GM12878 (cell line): ENCODE measurements at regions not wholly inside any gene's neighbourhood (a gene's known extent, or its start where the extent isn't known, plus 50 kb on each side); places are given as distances from the start of the nearest gene placed in this dataset.

Experiments
- HDAC2 ChIP-seq: fragments of 200-600 bp; sonication (generic); IDR thresholded peaks from 2 replicates; pipeline ENCODE4 v1.6.1; 2017
- JUNB ChIP-seq: IDR thresholded peaks from 2 replicates; pipeline ENCODE4 v1.6.1; 2016; ENCODE audit warnings: antibody characterized with exemption, mild to moderate bottlenecking
- PAX5 ChIP-seq: IDR thresholded peaks from 2 replicates; pipeline ENCODE4 v1.6.1; 2011; ENCODE audit warnings: low read depth, low read length, borderline replicate concordance
- POLR2AphosphoS5 ChIP-seq: IDR thresholded peaks from 2 replicates; pipeline ENCODE4 v1.6.1; 2011; ENCODE audit warnings: mild to moderate bottlenecking, low read length, inconsistent platforms
- SIN3A ChIP-seq: IDR thresholded peaks from 2 replicates; pipeline ENCODE4 v1.6.1; 2012; ENCODE audit warnings: low read depth, low read length, improper control_type of control experiment
- STAT3 ChIP-seq: IDR thresholded peaks from 2 replicates; pipeline ENCODE4 v1.6.1; 2011; ENCODE audit warnings: low read depth, low read length, improper control_type of control experiment
- TARDBP ChIP-seq: IDR thresholded peaks from 2 replicates; pipeline ENCODE4 v1.6.1; 2016; ENCODE audit warnings: borderline replicate concordance
- TF ChIP-seq, protein P1 (sequence below), 3 experiments: IDR thresholded peaks in 2 of 3; conservative IDR thresholded peaks in 1 of 3; 2 replicates each; pipeline ENCODE4 v1.5.1; 2011; ENCODE audit warnings: low read depth in 3 of 3, low read length in 3 of 3, mild to moderate bottlenecking in 3 of 3, control low read depth in 2 of 3, moderate library complexity in 2 of 3, inconsistent platforms in 1 of 3, mixed read lengths in 1 of 3; ENCODE audit not compliant: control insufficient read depth in 2 of 3, insufficient read depth in 1 of 3; ENCODE audit errors: extremely low read depth in 1 of 3
- TF ChIP-seq, protein P2 (sequence below): fragments of 450-650 bp; formaldehyde crosslinking; IDR thresholded peaks from 2 replicates; pipeline ENCODE4 v1.5.0; 2022; ENCODE audit warnings: mild to moderate bottlenecking, missing genetic modification characterization

DNA sequence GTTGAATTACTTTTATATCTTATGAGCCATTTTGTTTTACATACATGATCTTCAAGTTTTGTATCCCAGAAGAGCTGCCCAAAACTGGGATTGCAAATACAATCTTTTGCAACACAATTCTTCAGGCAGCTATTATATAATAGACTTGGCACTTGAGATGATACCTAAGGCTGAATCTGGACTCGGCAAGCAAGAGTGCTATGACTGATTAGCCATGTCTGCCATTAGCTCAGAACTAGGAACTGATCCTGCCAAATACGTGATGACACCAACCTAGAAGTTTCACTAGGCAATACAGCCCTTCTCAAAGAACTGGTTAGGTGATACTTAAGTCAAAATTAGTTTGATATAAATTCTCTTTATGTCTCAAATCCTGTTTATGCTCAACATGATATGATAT is 619.6 kb downstream of the CPS1 start:
- TF ChIP-seq SIN3A (no peak), HDAC2 (no peak), PAX5 (no peak), TARDBP (no peak), POLR2AphosphoS5 (no peak), JUNB (no peak), STAT3 (no peak)
- TF ChIP-seq, protein P1, sequence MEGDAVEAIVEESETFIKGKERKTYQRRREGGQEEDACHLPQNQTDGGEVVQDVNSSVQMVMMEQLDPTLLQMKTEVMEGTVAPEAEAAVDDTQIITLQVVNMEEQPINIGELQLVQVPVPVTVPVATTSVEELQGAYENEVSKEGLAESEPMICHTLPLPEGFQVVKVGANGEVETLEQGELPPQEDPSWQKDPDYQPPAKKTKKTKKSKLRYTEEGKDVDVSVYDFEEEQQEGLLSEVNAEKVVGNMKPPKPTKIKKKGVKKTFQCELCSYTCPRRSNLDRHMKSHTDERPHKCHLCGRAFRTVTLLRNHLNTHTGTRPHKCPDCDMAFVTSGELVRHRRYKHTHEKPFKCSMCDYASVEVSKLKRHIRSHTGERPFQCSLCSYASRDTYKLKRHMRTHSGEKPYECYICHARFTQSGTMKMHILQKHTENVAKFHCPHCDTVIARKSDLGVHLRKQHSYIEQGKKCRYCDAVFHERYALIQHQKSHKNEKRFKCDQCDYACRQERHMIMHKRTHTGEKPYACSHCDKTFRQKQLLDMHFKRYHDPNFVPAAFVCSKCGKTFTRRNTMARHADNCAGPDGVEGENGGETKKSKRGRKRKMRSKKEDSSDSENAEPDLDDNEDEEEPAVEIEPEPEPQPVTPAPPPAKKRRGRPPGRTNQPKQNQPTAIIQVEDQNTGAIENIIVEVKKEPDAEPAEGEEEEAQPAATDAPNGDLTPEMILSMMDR (IDR thresholded peaks at IDR 0.05 in 2 of 3, conservative IDR thresholded peaks at IDR 0.05 in 1 of 3; ENCODE audit: control insufficient read depth in 2 of 3, extremely low read depth in 1 of 3, insufficient read depth in 1 of 3, low read depth in 3 of 3, low read length in 3 of 3): no peak
- TF ChIP-seq, protein P2, sequence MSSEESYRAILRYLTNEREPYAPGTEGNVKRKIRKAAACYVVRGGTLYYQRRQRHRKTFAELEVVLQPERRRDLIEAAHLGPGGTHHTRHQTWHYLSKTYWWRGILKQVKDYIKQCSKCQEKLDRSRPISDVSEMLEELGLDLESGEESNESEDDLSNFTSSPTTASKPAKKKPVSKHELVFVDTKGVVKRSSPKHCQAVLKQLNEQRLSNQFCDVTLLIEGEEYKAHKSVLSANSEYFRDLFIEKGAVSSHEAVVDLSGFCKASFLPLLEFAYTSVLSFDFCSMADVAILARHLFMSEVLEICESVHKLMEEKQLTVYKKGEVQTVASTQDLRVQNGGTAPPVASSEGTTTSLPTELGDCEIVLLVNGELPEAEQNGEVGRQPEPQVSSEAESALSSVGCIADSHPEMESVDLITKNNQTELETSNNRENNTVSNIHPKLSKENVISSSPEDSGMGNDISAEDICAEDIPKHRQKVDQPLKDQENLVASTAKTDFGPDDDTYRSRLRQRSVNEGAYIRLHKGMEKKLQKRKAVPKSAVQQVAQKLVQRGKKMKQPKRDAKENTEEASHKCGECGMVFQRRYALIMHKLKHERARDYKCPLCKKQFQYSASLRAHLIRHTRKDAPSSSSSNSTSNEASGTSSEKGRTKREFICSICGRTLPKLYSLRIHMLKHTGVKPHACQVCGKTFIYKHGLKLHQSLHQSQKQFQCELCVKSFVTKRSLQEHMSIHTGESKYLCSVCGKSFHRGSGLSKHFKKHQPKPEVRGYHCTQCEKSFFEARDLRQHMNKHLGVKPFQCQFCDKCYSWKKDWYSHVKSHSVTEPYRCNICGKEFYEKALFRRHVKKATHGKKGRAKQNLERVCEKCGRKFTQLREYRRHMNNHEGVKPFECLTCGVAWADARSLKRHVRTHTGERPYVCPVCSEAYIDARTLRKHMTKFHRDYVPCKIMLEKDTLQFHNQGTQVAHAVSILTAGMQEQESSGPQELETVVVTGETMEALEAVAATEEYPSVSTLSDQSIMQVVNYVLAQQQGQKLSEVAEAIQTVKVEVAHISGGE (CRISPR knock-in tag): no peak
